ENCODE measurements at regions not wholly inside any gene's neighbourhood (a gene's known extent, or its start where the extent isn't known, plus 50 kb on each side); places are given as distances from the start of the nearest gene placed in this dataset.
A peak's percentile ranks its signal among the peaks of the same experiment; 100 is the strongest.

- WGBS (ENCODE audit: insufficient coverage, low coverage, low lambda C conversion rate, missing lambda C conversion rate) = 5% methylated on average over 22 of the region's 22 CpGs
- H3K9me3 ChIP-seq = no peaks in the 10 kb centered on the region
- no peaks in the 10 kb centered on the region for H3K36me3 ChIP-seq
- no peak overlapping the region for H3K27ac ChIP-seq
- DNase-seq (no peak), ATAC-seq (no peak)
- TF ChIP-seq POLR2A (IDR thresholded peaks at IDR 0.05) (no peak), CTCF (IDR thresholded peaks at IDR 0.05) (no peak)
- intact Hi-C loops (cut with DNase I) = no loop called here
- H3K4me3 ChIP-seq = peak overlapping the region; percentile 3 to 15 (median 6)
- H3K27me3 ChIP-seq = peaks cover 2 to 67% of the 10 kb centered on the region in 2 donors
- H3K4me1 ChIP-seq = peaks cover 0 to 6% (median 0%) of the 10 kb centered on the region in 4 donors
These were observed 216.1 kb downstream of the MEF2C start for GRCh38 chr5:88666761-88667495.

GRCh38 chr5:88665750-88666215 is 217.2 kb downstream of the MEF2C start:
- ATAC-seq = no peak
- Histone ChIP-seq H3K4me1 (peaks cover 0 to 6% (median 0%) of the 10 kb centered on the region in 4 donors), H3K27me3 (peaks cover 13 to 70% of the 10 kb centered on the region in 2 donors), H3K9me3 (no peaks in the 10 kb centered on the region), H3K4me3 (no peak overlapping the region), H3K36me3 (no peaks in the 10 kb centered on the region), H3K27ac (no peak overlapping the region)
- TF ChIP-seq CTCF (IDR thresholded peaks at IDR 0.05) = no peak
- no peak for TF ChIP-seq POLR2A (IDR thresholded peaks at IDR 0.05)
- WGBS (ENCODE audit: insufficient coverage, low coverage, low lambda C conversion rate, missing lambda C conversion rate) = 7% methylated on average over 17 of the region's 17 CpGs
- no peak for DNase-seq
- intact Hi-C loops (cut with DNase I) = no loop called here

GRCh38 chr5:88664645-88665044 is 218.3 kb downstream of the MEF2C start:
- H3K27ac ChIP-seq = no peak overlapping the region
- H3K36me3 ChIP-seq = no peaks in the 10 kb centered on the region
- DNase-seq = no peak
- 5% methylated on average over 2 of the region's 2 CpGs for WGBS (ENCODE audit: insufficient coverage, low coverage, low lambda C conversion rate, missing lambda C conversion rate)
- TF ChIP-seq POLR2A (IDR thresholded peaks at IDR 0.05) (no peak), CTCF (IDR thresholded peaks at IDR 0.05) (no peak)
- intact Hi-C loops (cut with DNase I) = no loop called here
- no peak overlapping the region for H3K4me3 ChIP-seq
- H3K9me3 ChIP-seq = no peaks in the 10 kb centered on the region
- peaks cover 13 to 82% of the 10 kb centered on the region in 2 donors for H3K27me3 ChIP-seq
- peaks cover 0 to 6% (median 0%) of the 10 kb centered on the region in 4 donors for H3K4me1 ChIP-seq
- ATAC-seq = no peak

GRCh38 chr5:88663793-88664216 is 219.2 kb downstream of the MEF2C start:
- no peak overlapping the region for H3K27ac ChIP-seq
- H3K27me3 ChIP-seq = peaks cover 13 to 80% of the 10 kb centered on the region in 2 donors
- peaks cover 0 to 6% (median 0%) of the 10 kb centered on the region in 4 donors for H3K4me1 ChIP-seq
- intact Hi-C loops (cut with DNase I) = no loop called here
- ATAC-seq = no peak
- H3K9me3 ChIP-seq = no peaks in the 10 kb centered on the region
- WGBS (ENCODE audit: insufficient coverage, low coverage, low lambda C conversion rate, missing lambda C conversion rate) = 4% methylated on average over 7 of the region's 7 CpGs
- no peak for DNase-seq
- TF ChIP-seq CTCF (IDR thresholded peaks at IDR 0.05) (no peak), POLR2A (IDR thresholded peaks at IDR 0.05) (no peak)
- H3K4me3 ChIP-seq = no peak overlapping the region
- no peaks in the 10 kb centered on the region for H3K36me3 ChIP-seq
